Calu3 (cell line): ENCODE measurements at regions not wholly inside any gene's neighbourhood (a gene's known extent, or its start where the extent isn't known, plus 50 kb on each side); places are given as distances from the start of the nearest gene placed in this dataset.
"Not testable (repeated sequence)": the region's sequence is repeated elsewhere in the genome, so short reads cannot be mapped to it uniquely, and the experiment has no call there.

Experiments
- BruUV-seq: library from RNA; stranded (reverse); fragments of 400-500 nt; replicated peaks from 2 replicates; lab custom pipeline; 2021; lab: Mats Ljungman, UMichigan
- CTCF ChIA-PET: fragments of 300-600 bp; sonication (Branson Sonifier 250); formaldehyde crosslinking; loops from one replicate; lab custom pipeline; 2022; ENCODE audit warnings: antibody characterized with exemption; lab: Charles Lee
- DNase-seq: peaks from one replicate; pipeline ENCODE4 v3.0.0; 2022
- H3K27ac Mint-ChIP-seq: one replicate; pipeline ENCODE4 v1.8.0; 2022; ENCODE audit warnings: mixed read lengths; ENCODE audit not compliant: unreplicated experiment
- H3K27me3 Mint-ChIP-seq: one replicate; pipeline ENCODE4 v1.8.0; 2022; ENCODE audit warnings: mixed read lengths; ENCODE audit not compliant: unreplicated experiment
- H3K36me3 Mint-ChIP-seq: one replicate; pipeline ENCODE4 v1.8.0; 2022; ENCODE audit warnings: mild to moderate bottlenecking, moderate library complexity, mixed read lengths; ENCODE audit not compliant: insufficient read depth, unreplicated experiment
- H3K4me1 Mint-ChIP-seq: one replicate; pipeline ENCODE4 v1.8.0; 2022; ENCODE audit warnings: mild to moderate bottlenecking, low read depth, mixed read lengths; ENCODE audit not compliant: unreplicated experiment
- H3K4me3 Mint-ChIP-seq: one replicate; pipeline ENCODE4 v1.8.0; 2022; ENCODE audit warnings: mild to moderate bottlenecking, low read depth, moderate library complexity, mixed read lengths; ENCODE audit not compliant: unreplicated experiment
- H3K9me3 Mint-ChIP-seq: one replicate; pipeline ENCODE4 v1.8.0; 2022; ENCODE audit warnings: low read depth, mixed read lengths; ENCODE audit not compliant: unreplicated experiment
- intact Hi-C: fragments of 100-400 bp; cut with micrococcal nuclease; formaldehyde crosslinking; loops from one replicate; pipeline ENCODE4 v1.10.0; 2022; ENCODE audit not compliant: unreplicated experiment
- TF ChIP-seq, protein P1 (sequence below): fragments of 200-600 bp; IDR thresholded peaks from one replicate; pipeline ENCODE4 v1.8.0; 2022; ENCODE audit warnings: antibody characterized with exemption; ENCODE audit not compliant: unreplicated experiment

DNA sequence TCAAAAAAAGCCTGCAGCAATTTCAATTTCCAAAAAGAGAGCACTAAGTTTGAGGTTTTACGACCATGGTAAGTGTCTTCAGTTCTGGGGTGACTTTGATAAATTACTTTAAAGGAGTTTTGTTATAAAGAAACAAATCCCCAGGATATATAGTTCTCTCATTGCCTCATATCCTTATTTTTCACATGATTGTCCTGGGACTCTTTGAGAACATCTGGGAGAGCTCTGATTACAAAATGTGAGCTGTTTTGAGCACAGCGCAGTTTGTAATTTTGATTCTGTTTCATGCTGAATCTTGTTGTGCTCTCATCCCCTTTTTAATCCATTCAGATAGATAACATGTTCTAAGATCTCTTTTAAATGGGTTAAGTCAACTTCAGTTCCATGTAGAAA lies 67.7 kb upstream of the DCN start:
- no peaks in the 10 kb centered on the region for H3K4me1 Mint-ChIP-seq
- BruUV-seq, result no TSS peak
- CTCF ChIA-PET, result no interaction called here
- H3K27me3 Mint-ChIP-seq, result no peaks in the 10 kb centered on the region
- intact Hi-C loops, result no loop called here
- peaks cover 4% of the 10 kb centered on the region for H3K9me3 Mint-ChIP-seq
- no peaks in the 10 kb centered on the region for H3K36me3 Mint-ChIP-seq
- DNase-seq, result no peak
- H3K27ac Mint-ChIP-seq, result no peak overlapping the region
- H3K4me3 Mint-ChIP-seq, result no peak overlapping the region
- TF ChIP-seq, protein P1, sequence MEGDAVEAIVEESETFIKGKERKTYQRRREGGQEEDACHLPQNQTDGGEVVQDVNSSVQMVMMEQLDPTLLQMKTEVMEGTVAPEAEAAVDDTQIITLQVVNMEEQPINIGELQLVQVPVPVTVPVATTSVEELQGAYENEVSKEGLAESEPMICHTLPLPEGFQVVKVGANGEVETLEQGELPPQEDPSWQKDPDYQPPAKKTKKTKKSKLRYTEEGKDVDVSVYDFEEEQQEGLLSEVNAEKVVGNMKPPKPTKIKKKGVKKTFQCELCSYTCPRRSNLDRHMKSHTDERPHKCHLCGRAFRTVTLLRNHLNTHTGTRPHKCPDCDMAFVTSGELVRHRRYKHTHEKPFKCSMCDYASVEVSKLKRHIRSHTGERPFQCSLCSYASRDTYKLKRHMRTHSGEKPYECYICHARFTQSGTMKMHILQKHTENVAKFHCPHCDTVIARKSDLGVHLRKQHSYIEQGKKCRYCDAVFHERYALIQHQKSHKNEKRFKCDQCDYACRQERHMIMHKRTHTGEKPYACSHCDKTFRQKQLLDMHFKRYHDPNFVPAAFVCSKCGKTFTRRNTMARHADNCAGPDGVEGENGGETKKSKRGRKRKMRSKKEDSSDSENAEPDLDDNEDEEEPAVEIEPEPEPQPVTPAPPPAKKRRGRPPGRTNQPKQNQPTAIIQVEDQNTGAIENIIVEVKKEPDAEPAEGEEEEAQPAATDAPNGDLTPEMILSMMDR, result no peak

DNA sequence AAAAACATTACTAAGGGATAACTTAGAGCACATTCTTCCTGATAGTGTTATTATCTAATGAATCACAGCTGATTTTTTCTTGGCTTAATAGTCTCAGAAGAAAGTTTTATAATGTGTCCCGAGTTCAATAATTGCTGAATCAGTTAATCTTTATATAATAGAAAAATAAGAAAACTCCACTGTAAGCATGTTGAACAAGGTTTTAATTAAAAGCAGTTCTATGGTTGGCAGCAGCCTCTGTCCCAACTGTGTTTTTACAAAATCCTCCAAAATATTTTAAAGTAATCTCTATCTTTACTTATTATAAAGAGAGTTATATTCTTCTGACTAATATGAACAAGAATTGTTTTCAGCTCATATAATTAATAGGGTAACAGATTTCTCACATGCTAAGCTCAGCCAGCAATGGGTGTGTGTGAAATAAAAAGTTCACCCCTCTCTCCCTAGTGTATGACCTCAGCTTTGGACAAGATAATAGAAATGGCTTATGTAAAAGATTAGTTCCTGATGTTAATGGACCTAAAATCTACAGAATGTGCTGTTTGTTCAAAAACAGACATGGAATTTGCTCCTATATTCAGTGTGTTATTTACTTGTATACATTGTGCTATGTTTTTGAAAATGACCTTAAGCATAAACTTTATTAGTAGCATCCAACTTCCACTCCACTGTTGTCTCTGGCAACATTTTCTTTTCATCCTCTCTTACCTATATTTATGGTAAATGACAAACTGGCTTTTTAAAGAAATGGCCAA lies 67.1 kb upstream of the DCN start:
- H3K9me3 Mint-ChIP-seq, result peaks cover 4% of the 10 kb centered on the region
- H3K4me1 Mint-ChIP-seq, result no peaks in the 10 kb centered on the region
- CTCF ChIA-PET, result no interaction called here
- no peak for DNase-seq
- TF ChIP-seq, protein P1, result no peak
- no peak overlapping the region for H3K4me3 Mint-ChIP-seq
- no peaks in the 10 kb centered on the region for H3K27me3 Mint-ChIP-seq
- intact Hi-C loops, result no loop called here
- no peak overlapping the region for H3K27ac Mint-ChIP-seq
- no TSS peak for BruUV-seq
- no peaks in the 10 kb centered on the region for H3K36me3 Mint-ChIP-seq

DNA sequence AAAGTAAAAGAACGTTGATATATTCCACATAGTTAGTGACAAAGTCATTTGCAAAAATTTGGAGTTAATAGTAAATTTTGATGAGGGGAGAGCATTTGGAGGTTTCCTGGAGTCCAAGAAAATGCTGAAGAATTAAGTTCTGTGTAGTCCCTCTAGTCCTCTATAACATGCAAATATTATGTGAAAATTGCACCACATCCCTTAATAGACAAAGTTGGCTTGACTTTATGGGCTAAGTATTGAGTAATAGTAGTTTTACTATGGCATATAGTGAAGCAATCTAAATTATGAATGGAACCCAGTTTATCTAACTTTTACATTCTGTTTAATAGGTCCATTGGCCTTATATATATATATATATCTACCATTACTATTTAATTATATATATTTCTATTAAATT lies 66.4 kb upstream of the DCN start:
- CTCF ChIA-PET, result no interaction called here
- Mint-ChIP-seq H3K27me3 (no peaks in the 10 kb centered on the region), H3K4me1 (no peaks in the 10 kb centered on the region), H3K27ac (no peak overlapping the region), H3K4me3 (no peak overlapping the region), H3K9me3 (peaks cover 9% of the 10 kb centered on the region), H3K36me3 (no peaks in the 10 kb centered on the region)
- no TSS peak for BruUV-seq
- intact Hi-C loops, result no loop called here
- no peak for DNase-seq
- TF ChIP-seq, protein P1, result no peak

DNA sequence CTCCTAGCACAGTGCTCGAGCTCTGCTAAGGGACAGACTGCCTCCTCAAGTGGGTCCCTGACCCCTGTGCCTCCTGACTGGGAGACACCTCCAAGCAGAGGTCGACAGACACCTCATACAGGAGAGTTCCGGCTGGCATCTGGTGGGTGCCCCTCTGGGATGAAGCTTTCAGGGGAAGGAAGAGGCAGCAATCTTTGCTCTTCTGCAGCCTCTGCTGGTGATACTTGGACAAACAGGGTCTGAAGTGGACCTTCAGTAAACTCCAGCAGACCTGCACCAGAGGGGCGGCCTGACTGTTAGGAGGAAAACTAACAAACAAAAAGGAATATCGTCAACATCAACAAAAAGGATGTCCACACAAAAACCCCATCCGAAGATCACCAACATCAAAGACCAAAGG lies 60.6 kb upstream of the DCN start:
- BruUV-seq, H3K4me1 Mint-ChIP-seq, H3K27me3 Mint-ChIP-seq, CTCF ChIA-PET, H3K27ac Mint-ChIP-seq, DNase-seq, H3K36me3 Mint-ChIP-seq, intact Hi-C loops, H3K4me3 Mint-ChIP-seq: not testable (repeated sequence)
- H3K9me3 Mint-ChIP-seq, result peaks cover 12% of the 10 kb centered on the region

DNA sequence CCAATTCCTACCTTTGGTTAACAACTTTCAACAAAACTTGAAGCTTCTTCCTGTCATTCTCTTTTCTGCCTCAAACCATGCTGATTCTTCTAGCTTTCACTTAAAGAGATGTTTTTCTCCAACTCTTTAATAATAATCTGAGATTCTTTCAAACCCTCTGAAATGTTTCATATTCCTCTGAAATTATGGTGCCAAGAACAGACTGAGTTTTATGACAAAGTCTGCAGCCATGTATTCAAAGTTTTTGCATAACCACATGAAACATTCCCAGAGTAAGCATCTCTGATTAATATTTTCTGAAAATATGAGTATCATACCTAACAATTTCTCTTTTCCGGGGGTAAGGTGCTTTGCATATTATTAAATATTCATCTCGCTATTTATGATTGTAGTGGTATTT lies 59.1 kb upstream of the DCN start:
- no peaks in the 10 kb centered on the region for H3K4me1 Mint-ChIP-seq
- intact Hi-C loops, result no loop called here
- no peaks in the 10 kb centered on the region for H3K27me3 Mint-ChIP-seq
- peaks cover 10% of the 10 kb centered on the region for H3K9me3 Mint-ChIP-seq
- CTCF ChIA-PET, result interaction anchor here (0.7 kb wide), 1 partner anchor 201 kb away, joined by 3 read pairs; no protein-coding TSS in a partner anchor
- BruUV-seq, result no TSS peak
- TF ChIP-seq, protein P1, result no peak
- H3K27ac Mint-ChIP-seq, result no peak overlapping the region
- no peak for DNase-seq
- no peak overlapping the region for H3K4me3 Mint-ChIP-seq
- no peaks in the 10 kb centered on the region for H3K36me3 Mint-ChIP-seq
